D341Med (cell line): ENCODE measurements at regions not wholly inside any gene's neighbourhood (a gene's known extent, or its start where the extent isn't known, plus 50 kb on each side); places are given as distances from the start of the nearest gene placed in this dataset.
A peak's percentile ranks its signal among the peaks of the same experiment; 100 is the strongest.
"Not testable (repeated sequence)": the region's sequence is repeated elsewhere in the genome, so short reads cannot be mapped to it uniquely, and the experiment has no call there.

Source experiments
- DNase-seq: peaks from one replicate; pipeline ENCODE4 v3.0.0; 2012; ENCODE audit warnings: low spot score

DNA sequence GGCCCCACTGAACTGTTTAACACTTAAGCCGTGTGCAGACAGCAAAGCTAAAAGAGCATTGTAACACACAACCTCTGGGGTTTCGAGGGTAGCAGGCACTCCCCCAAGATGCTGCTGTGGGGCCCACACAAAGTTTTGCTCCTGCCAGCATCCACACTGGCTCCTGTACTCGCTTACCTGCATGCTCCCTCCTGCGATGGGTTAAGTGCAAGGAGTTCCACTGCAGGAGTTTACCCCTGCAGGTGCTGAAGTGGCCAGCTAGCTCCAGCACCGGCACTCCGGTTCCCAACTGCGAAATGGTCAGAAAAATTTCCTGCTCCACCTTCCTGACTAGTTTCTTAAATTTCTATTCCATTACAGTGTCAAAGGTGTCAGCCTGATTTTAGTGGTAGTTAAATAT, 443.5 kb downstream of the PCDH10 start:
- DNase-seq, result no peak

DNA sequence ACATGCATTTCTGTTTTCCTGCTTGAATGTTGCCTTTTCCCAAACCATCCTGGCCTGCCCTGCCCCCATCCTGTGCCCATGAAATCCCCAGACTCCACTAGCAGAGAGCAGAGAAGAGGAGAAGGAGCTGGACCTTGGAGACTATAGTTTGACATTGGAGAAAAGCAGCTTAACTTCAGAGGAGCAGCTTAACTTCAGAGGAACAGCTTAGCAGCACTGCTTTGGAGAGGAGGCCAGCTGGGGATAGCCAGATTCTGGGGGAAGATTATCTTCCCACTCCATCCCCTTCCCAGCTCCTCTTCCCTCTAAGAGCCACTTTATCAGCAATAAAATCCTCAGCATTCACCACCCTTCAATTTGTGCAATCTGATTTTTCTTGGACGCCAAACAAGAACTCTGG, 443.0 kb downstream of the PCDH10 start:
- peak; percentile 64 for DNase-seq

DNA sequence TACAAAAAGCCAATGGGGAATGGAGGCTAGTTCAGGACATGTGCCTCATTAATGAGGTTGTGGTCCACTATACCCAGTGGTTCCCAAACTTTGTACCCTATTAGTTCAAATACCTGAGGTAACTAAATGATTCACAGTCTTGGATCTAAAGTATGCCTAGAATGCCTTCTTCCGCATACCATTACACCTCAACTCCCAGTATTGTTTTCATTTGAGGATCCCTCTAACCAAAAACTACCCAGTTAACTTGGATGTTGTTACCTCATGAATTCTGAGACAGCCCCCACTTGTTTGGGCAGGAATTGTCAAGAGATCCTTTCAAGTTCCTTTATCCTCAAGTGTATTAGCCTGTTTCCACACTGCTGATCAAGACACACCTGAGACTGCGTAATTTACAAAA, 439.2 kb downstream of the PCDH10 start:
- no peak for DNase-seq

DNA sequence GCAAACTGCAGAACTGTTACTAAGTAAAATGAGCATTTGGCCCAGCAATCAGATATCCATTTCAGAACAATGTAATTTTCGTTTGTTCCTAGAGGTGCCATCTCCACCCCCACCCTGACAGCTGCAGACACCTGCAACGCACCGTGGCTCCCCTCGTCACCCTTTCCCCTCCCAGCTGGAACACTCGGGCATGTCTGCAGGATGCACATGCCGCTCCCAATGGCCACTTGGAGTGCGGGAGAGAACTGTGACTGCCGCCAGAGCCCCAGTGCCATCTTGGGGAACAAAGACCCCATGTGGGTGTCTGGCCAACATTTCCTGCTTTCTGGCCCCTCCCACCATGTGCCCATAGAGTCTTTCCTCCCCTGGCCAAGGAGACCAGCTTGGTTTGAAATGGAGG, 436.2 kb downstream of the PCDH10 start:
- no peak for DNase-seq

- peak; percentile 30 for DNase-seq
Measured at GRCh38 chr4:133584714-133585113, 435.6 kb downstream of the PCDH10 start.

- no peak for DNase-seq
Measured at GRCh38 chr4:133581996-133582619, 433.0 kb downstream of the PCDH10 start.

DNA sequence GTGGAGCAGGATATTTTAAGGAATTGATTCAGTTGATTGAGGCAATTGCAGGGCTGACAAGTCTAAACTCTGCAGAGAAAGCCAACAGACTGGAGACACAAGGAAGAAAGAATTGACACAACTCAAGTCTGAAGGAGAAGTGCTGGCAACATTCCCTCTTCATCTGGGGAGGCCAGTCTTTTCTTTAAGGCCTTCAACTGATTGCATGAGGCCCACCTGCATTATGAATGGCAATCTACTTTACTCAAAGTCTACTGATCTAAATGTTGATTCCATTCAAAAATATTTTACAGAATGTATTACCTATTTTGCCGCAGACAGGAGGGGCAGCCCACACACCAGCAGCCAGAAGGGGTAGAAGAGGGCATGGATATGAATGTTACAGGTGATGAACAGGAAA, 425.2 kb downstream of the PCDH10 start:
- no peak for DNase-seq

- no peak for DNase-seq
Measured at GRCh38 chr4:133565379-133565778, 416.3 kb downstream of the PCDH10 start.

GRCh38 chr4:133559987-133560386, 410.9 kb downstream of the PCDH10 start:
- no peak for DNase-seq

DNA sequence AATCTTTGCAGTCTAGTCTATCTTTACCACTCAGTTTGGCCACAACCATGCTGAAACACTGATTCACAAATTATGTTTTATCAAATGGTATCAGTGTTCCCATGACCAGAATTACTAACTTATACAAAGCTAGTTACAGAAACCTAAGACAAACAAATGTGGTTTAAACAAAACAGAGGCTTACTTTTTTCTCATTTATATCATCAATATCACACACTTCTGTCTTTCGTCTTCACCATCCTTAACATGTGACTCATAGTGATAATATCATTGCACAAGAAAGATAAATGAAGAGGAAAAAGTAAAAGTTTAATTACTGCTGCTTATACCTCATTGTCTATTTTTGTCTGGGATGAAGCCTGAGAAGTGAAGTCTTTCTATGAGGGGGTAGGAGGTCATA, 406.6 kb downstream of the PCDH10 start:
- DNase-seq, result no peak

- DNase-seq, result no peak
Measured at GRCh38 chr4:133550436-133550835, 401.3 kb downstream of the PCDH10 start.

DNA sequence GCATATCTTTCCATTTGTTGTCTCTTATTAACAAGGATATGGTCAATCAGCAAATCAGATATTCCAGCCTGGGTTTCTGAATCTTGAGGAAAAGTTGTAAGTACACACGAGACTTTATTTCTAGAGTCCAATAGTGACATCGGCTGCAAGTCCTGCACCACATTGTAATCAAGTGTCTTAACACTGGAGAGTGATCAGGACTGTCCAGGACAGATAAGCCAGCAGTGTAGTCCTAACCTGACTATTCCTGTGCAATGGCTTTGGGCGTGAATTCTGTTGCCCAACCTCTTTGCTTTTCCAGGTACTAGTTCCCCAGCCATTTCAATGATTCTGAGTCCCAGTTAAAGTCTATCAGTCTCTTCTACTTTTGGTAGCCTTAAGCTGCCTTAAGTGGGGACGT, 395.0 kb downstream of the PCDH10 start:
- no peak for DNase-seq

DNA sequence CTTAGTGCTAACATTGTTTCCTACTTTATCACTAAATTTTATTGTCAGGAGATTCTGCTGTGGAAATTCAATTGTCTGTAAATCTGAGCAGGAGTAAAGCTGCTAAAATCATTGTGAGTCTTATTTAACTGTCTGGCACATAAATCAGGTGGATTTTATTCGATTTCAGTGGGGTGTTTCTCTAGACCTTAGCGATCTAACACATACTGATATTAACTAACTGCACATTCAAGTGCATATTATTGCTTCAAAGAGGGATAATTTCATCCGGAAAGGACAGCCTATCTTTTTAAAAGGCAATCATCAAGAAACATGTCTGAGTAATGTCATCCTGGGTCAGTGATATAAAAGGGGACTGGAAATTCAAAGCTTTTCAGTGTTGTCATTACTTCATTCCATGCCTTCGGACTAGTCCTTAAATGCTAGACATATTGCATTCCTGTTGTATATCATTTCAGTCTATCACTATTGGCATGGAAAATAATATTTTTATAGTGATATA, 388.7 kb downstream of the PCDH10 start:
- DNase-seq, result no peak

DNA sequence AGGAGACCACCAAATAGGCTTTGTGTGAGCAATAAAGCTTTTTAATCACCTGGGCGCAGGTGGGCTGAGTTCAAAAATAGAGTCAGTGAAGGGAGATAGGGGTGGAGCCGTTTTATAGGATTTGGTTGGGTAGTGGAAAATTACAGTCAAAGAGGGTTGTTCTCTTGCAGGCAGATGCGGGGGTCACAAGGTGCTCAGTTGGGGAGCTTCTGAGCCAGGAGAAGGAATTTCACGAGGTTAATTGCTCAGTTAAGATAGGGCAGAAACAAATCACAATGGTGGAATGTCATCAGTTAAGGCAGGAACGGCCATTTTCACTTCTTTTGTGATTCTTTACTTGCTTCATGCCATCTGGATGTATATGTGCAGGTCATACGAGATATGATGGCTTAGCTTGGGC, 385.1 kb downstream of the PCDH10 start:
- not testable (repeated sequence) for DNase-seq

GRCh38 chr4:133524369-133524768, 375.3 kb downstream of the PCDH10 start:
- DNase-seq, result no peak

DNA sequence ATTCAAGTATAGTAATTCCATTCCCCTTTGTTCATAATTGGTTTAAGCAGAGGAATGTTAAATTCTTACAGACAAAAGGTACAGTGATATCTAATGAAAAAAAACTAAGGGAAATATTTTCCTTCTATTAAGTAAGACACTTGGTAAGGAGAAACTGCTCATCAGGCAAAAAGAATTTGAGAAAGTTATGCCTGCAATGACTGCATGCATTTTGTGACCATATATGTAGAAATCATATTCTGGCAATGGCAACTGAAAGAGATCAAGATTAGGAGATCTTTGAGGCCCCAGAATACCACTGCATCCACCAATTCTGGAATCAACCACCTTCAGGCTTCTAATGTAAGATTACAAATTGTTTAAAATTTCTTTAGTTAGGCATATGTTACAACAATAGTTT, 364.8 kb downstream of the PCDH10 start:
- DNase-seq, result no peak

- DNase-seq, result no peak
Measured at GRCh38 chr4:133498149-133498548, 349.1 kb downstream of the PCDH10 start.

- DNase-seq, result no peak
Measured at GRCh38 chr4:133493776-133494175, 344.7 kb downstream of the PCDH10 start.

DNA sequence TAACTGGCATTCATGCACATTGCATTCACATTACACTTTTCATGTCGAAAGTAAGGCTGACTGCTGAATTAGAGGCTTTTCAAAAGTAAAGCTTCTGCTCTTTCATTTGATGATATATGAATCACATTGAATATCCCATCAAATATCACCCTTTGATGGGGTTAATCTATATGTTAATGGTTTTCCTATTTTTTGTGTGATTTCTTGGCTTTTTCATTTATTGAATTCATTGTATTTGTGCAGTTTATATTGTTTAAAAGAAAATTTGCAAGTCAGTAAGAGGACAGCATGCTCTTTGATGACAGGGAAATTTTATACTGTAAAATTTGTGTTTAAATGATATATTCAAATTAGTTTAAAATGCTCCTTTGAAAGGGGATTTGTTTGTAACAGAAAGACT, 344.1 kb downstream of the PCDH10 start:
- no peak for DNase-seq

DNA sequence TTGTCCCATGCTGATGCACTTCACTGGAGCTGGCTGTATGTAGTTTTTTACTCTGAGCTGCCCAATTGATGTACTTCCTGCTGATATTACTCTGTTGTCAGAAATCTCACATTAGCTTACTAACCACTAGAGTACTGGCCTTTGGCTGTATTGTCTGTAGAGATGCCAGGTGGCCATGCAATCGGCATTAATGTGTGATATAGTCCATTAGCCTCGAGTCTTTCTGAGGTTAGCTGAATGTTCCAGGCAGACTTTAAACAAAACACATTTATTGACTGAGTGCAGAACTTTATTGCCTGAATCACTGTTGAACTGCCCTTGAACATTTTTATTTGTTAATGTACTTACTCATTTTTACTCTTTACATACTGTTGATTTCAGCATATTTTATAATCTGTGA, 335.2 kb downstream of the PCDH10 start:
- DNase-seq, result no peak

DNA sequence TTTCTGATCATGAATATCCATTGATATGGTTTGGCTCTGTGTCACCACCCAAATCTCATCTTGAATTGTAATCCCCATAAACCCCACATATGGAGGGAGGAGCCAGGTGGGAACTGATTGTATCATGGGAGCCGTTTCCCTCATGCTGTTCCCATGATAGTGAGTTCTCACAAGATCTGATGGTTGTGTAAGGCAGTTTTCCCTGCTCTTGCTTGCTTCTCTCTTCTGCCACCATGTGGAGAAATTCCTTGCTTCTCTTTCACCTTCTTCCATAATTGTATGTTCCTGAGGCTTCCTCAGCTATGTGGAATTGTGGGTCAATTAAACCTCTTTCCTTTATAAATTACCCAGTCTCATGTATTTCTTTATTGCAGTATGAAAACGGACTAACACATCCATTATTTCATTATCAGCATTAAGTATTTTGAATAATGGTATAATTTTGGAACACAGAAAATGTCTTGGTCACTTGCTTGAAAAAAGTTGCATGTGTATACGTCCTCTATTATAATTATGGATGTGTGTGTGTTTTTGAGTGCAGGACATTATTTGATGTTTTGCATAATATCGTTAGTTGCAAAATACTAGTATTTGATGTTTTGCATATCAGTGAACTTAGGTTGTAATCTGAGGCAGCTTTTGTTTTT, 334.6 kb downstream of the PCDH10 start:
- DNase-seq, result no peak

GRCh38 chr4:133476063-133476462, 327.0 kb downstream of the PCDH10 start:
- DNase-seq, result no peak

DNA sequence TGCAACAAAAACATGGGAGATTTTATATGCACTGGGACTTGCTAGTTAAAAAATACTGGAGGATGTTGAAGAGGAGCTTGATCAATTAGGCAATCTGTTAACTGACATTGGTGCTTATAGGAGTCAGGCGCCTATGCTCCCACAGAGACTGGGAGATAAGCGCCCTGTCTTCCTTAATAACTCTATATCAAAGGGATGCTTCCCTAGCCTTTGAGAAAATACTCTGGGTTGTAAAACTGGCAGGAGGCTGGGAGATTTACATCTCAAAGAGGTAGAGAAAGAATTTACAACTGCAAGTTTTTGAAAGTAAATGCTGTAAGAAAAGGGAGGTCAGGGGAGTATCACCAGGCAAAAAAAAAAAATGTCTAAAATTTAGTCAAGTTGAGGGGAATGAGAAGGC, 325.4 kb downstream of the PCDH10 start:
- no peak for DNase-seq

DNA sequence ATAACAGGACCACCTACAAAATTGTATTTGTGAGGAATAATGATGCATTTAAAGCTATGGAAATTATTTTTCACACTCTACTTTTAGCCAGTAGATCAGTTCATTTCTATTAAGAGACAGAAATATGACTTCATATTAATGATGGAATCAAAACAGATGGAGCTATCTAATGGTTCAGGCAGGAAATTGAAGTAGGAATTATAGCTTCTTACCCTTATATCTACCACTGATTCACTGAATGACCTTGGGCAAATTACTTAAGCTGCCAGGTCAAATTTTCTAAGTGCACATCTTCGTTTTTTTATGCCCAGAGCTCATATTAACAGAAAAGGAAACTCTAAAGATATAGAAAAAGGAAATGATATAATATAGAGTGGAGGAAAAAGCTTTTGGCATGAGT, 323.1 kb downstream of the PCDH10 start:
- no peak for DNase-seq
